ENCODE measurements at regions not wholly inside any gene's neighbourhood (a gene's known extent, or its start where the extent isn't known, plus 50 kb on each side); places are given as distances from the start of the nearest gene placed in this dataset.

DNA sequence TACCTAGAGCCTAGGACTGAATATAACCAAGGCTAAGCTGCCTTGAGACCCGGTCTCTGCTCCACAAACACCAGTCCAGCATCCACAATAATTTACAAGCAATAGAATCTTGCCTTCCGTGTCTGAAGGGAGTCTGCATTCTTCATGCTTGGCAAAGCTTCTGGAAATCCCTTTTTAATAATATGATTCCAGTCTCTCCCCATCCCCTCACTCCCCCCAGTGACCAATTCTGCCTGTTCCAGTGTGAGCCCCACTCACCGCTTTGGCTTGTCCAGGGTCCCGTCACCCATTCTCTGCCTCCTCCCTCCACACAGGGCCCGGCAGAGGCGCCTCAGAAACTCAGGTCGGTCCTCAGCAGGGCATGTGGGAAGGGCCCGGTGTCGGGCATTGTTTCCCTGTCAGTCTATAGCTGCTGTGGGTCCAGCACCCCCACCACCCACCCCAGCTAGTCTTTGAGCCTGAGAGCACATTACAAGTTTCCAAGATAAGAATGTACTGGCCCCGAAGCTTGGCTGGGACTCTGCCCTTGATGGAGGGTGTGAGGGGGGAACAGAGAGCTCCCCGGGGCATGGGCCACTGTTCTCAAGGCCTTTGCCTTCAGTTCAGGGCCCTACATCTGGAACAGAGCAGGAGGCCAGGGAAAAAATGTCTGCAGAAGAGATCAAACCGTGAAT lies 129.7 kb upstream of the MYCN start:
- DNase-seq, result no peak
- WGBS, 2 donors, result 84 to 91% methylated on average over 12 of the region's 12 CpGs
- intact Hi-C loops (cut with DNase I), result no loop called here
- no peak for TF ChIP-seq EP300 (IDR thresholded peaks at IDR 0.05)
- TF ChIP-seq, protein P1, sequence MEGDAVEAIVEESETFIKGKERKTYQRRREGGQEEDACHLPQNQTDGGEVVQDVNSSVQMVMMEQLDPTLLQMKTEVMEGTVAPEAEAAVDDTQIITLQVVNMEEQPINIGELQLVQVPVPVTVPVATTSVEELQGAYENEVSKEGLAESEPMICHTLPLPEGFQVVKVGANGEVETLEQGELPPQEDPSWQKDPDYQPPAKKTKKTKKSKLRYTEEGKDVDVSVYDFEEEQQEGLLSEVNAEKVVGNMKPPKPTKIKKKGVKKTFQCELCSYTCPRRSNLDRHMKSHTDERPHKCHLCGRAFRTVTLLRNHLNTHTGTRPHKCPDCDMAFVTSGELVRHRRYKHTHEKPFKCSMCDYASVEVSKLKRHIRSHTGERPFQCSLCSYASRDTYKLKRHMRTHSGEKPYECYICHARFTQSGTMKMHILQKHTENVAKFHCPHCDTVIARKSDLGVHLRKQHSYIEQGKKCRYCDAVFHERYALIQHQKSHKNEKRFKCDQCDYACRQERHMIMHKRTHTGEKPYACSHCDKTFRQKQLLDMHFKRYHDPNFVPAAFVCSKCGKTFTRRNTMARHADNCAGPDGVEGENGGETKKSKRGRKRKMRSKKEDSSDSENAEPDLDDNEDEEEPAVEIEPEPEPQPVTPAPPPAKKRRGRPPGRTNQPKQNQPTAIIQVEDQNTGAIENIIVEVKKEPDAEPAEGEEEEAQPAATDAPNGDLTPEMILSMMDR (IDR thresholded peaks at IDR 0.05), result no peak
- TF ChIP-seq POLR2AphosphoS5 (IDR thresholded peaks at IDR 0.05), result no peak
- TF ChIP-seq POLR2A (IDR thresholded peaks at IDR 0.05), result no peak
- Histone ChIP-seq H3K4me3 (no peak overlapping the region), H3K27me3 (no peaks in the 10 kb centered on the region), H3K27ac (no peak overlapping the region), H3K4me1 (no peaks in the 10 kb centered on the region), H3K36me3 (no peaks in the 10 kb centered on the region), H3K9me3 (no peaks in the 10 kb centered on the region)

DNA sequence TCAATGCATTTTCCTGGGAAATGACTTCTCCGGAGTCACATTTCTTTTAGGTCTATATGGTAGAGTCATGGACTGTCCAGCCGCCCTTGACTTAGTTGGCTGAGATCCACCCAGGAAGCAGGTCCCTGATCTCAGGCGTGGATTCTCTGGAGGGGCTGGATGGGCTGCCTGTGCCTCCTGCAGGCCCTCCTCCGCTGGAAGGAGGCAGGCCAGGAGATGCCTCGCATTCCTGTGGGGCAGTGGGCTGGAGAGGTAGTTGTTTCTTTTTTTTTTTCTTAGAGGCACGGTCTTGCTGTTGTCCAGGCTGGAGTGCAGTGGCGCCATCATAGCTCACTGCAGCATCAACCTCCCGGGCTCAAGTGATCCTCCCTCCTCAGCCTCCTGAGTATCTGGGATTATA lies 129.0 kb upstream of the MYCN start:
- H3K9me3 ChIP-seq, result no peaks in the 10 kb centered on the region
- no peak overlapping the region for H3K4me3 ChIP-seq
- H3K36me3 ChIP-seq, result no peaks in the 10 kb centered on the region
- H3K27ac ChIP-seq, result no peak overlapping the region
- no peak for TF ChIP-seq POLR2AphosphoS5 (IDR thresholded peaks at IDR 0.05)
- TF ChIP-seq EP300 (IDR thresholded peaks at IDR 0.05), result no peak
- no peak for TF ChIP-seq POLR2A (IDR thresholded peaks at IDR 0.05)
- TF ChIP-seq, protein P1 (IDR thresholded peaks at IDR 0.05), result no peak
- no peak for DNase-seq
- H3K4me1 ChIP-seq, result no peaks in the 10 kb centered on the region
- intact Hi-C loops (cut with DNase I), result no loop called here
- 84 to 88% methylated on average over 8 of the region's 8 CpGs for WGBS, 2 donors
- no peaks in the 10 kb centered on the region for H3K27me3 ChIP-seq

DNA sequence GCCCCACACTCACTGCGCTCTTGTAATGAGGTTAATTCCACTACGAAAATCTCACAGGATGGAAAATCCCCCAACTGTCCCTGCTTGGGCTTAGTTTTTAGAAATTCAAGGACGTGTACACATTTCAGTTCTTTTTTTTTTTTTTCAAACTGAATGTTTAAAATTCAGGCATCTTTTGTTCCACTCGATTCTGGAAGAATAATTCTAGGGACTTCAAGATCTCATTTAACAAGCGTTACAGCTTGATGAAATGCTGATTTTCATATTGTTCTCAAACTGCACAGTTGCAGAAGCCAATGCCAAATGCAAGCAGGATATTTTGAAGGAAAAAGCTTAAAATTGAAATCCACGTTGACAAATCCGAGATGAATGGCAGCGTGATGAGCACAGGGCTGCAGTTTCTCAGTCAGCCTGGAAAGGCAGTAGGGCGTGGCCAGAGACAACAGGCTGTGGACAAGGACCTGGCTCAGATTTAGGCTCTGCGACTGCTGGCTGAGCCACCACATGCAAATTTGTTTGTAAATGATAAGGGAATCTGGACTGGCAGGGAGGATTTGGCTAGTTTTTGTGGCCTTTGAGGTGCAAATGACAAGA lies 128.1 kb upstream of the MYCN start:
- H3K9me3 ChIP-seq, result no peaks in the 10 kb centered on the region
- intact Hi-C loops (cut with DNase I), result no loop called here
- no peaks in the 10 kb centered on the region for H3K4me1 ChIP-seq
- no peak for DNase-seq
- no peak overlapping the region for H3K27ac ChIP-seq
- TF ChIP-seq EP300 (IDR thresholded peaks at IDR 0.05), result no peak
- no peak overlapping the region for H3K4me3 ChIP-seq
- 61 to 80% methylated on average over 10 of the region's 10 CpGs for WGBS, 2 donors
- no peaks in the 10 kb centered on the region for H3K36me3 ChIP-seq
- H3K27me3 ChIP-seq, result no peaks in the 10 kb centered on the region

DNA sequence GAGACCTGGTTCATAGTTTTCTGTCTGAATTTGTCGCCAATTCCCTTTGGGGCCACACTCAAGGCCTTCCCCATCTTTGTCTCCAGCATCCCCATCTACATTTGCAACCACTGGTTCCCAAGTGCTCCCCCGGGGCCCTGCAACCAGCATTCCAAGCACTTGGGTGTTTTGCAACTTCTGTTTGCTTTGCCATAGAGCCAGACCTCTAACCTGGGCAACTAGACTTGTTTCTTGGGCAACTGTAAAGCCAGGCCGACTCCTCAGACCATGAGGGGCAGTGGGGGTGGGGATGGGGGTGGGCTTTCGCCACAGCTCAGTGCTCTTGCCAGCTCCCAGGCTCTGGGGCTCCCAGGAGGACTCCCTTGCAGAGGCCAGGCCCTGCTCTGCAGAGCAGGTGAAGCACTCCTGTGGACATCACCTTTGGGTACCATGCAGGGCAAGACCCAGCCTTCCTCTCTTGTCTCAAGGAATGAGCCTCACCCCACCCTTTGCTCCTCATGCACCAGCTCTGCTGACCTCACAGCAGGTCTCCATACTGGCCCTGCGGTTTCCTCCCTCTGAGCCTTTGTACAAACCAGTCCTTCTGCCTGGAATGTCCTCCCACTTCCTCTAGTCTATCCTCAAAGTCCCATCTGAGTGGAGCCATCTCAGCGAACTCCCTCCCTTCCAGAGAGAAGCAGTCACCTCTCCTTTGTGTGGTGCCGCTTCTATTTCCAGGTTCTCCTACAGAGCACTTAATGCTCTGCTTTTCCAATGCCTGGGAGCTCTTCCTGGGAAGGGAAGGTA lies 126.7 kb upstream of the MYCN start:
- Histone ChIP-seq H3K9me3 (no peaks in the 10 kb centered on the region), H3K36me3 (no peaks in the 10 kb centered on the region), H3K27me3 (no peaks in the 10 kb centered on the region), H3K27ac (no peak overlapping the region), H3K4me1 (no peaks in the 10 kb centered on the region), H3K4me3 (no peak overlapping the region)
- no peak for DNase-seq
- 88 to 89% methylated on average over 7 of the region's 7 CpGs for WGBS, 2 donors
- TF ChIP-seq EP300 (IDR thresholded peaks at IDR 0.05), result no peak
- TF ChIP-seq POLR2AphosphoS5 (IDR thresholded peaks at IDR 0.05), result no peak
- TF ChIP-seq, protein P1 (IDR thresholded peaks at IDR 0.05), result no peak
- TF ChIP-seq POLR2A (IDR thresholded peaks at IDR 0.05), result no peak
- intact Hi-C loops (cut with DNase I), result no loop called here

DNA sequence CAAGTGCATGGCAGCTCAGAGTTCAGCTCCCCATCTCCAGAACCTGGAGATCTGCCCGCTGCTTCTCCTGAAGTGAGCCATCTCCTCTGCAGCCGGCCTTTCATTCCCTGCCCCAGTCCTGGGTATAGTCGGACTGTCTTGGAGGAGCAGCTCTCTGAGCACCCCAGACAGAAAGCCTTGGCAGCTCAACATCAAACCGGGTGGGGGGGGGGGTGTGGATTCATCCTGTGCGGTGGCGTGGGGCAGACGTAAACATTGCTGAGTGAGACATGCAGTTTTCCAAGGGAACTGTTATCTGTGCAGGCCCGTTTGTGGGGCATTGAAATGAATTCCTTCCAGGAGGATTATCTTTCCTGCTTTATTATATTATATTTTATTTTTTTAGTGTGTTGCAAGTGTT lies 125.9 kb upstream of the MYCN start:
- WGBS, 2 donors, result 67 to 72% methylated on average over 8 of the region's 8 CpGs
- no peaks in the 10 kb centered on the region for H3K27me3 ChIP-seq

More for the DNA sequence above, 125.9 kb upstream of the MYCN start:
- TF ChIP-seq, protein P1 (IDR thresholded peaks at IDR 0.05), result no peak
- TF ChIP-seq POLR2AphosphoS5 (IDR thresholded peaks at IDR 0.05) (no peak), POLR2A (IDR thresholded peaks at IDR 0.05) (no peak), EP300 (IDR thresholded peaks at IDR 0.05) (no peak)
- Histone ChIP-seq H3K27ac (no peak overlapping the region), H3K4me1 (no peaks in the 10 kb centered on the region), H3K9me3 (no peaks in the 10 kb centered on the region), H3K36me3 (no peaks in the 10 kb centered on the region), H3K4me3 (no peak overlapping the region)
- intact Hi-C loops (cut with DNase I), result no loop called here
- DNase-seq, result no peak

All from sigmoid colon (tissue), 6 donors.